HG03432 (cell line): ENCODE measurements at regions not wholly inside any gene's neighbourhood (a gene's known extent, or its start where the extent isn't known, plus 50 kb on each side); places are given as distances from the start of the nearest gene placed in this dataset.
"Not testable (repeated sequence)": the region's sequence is repeated elsewhere in the genome, so short reads cannot be mapped to it uniquely, and the experiment has no call there.

Experiments
- ATAC-seq: cut with Tn5 transposase; IDR thresholded peaks from one replicate; pipeline ENCODE4 v1.9.1; 2021; ENCODE audit warnings: mild to moderate bottlenecking, moderate library complexity; ENCODE audit not compliant: unreplicated experiment

DNA sequence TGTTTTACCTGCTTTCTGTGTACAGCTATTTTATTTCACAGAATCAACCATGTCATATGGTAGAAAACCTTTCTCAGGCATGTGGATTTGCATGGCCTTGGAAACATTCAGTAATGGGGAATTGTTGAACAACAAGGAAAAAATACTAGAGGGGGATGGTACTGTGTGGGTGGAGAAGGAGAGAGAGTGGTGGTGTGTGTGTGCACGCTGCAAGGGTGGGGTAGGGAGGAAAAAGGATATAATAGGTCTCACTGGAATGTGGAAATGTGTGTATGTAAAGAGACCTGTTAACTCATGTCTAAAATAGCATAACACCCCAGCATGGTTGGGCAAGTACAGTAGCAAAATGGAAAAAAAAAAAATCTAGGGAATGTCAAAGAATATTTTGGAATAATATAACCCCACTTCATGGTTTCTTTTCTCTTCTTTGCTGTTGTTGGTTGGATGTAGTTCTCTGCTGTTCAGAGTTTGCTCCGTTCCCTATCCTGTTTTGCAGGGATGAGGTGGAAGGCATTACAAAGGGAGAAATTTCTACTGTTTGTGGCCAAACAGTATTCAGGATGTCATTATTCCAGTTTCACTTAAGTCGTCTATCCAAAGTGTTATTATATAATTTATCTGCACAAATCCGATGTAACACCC is 93.9 kb upstream of the CITED2 start:
- ATAC-seq = no peak

DNA sequence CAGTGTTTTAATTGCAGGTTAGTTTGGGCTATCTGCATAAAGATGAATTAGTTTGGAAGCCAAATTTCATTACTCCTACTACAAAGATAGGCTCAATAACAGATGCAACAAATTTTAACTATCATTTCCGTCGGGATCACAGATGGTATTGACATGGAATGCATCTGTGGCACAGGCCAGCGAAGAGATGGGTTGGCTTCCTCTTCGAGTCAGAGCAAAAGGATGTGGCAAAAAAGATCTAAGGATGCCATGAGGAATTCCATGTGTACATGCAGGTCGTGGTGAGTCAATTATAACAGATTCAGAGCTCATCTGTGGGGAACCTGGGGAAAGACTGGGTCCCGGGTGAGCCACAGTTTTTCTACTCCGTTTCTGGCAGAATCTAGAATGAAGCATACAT is 83.0 kb upstream of the CITED2 start:
- no peak for ATAC-seq

- ATAC-seq = no peak
Observed at GRCh38 chr6:139452148-139452876, 77.9 kb upstream of the CITED2 start.

DNA sequence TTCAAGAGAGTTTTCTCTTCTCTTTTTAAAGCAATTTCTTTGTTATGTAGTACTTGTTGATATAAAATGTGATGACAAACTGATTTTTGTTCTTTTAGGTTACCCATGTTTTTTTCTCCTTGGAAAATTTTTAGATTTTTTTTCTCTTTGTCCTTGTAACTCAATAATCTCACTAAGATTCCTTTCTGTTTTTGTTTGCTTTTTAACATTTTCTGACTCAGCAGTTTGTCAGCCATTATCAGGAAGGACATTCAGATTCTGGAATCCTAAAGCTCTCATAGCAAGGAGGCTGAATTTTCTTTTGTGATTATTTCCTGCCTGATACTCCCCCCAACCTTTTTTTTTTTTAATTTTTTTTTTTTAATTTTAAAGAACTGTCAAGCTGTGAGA is 75.2 kb upstream of the CITED2 start:
- ATAC-seq = no peak

- ATAC-seq = no peak
Observed at GRCh38 chr6:139448998-139449610, 74.7 kb upstream of the CITED2 start.

- peak; percentile 92 for ATAC-seq
Observed at GRCh38 chr6:139448051-139448649, 73.7 kb upstream of the CITED2 start.

- no peak for ATAC-seq
Observed at GRCh38 chr6:139447656-139447975, 73.2 kb upstream of the CITED2 start.

GRCh38 chr6:139446768-139447655 is 72.6 kb upstream of the CITED2 start:
- no peak for ATAC-seq

DNA sequence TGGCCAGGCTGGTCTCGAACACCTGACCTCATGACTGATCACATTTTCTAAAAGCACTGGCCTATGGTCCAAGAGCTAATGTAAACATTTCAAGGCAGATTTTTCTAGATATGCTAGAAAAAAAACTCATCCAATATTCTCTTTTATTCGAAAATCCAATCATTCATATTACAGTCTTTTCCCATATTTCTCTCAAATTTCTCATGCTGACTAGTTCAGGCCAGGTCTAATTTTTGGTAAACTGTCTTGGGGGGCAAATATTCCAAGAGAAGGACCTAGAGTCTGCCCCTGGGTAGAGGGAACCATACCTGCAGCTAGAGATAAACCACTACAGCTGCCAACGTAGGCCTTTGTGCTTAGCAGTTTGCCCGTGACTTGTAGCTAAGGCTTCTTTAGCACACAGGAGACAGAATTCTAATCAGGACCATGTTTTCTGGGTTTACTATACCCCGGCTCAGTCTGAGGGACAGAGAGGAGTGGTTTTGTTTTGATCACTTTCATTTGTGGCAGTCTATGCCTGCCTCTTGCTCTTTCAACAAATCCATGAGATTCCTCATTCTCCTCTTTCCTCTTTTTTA is 71.8 kb upstream of the CITED2 start:
- ATAC-seq = no peak

- not testable (repeated sequence) for ATAC-seq
Observed at GRCh38 chr6:139444273-139444787, 69.9 kb upstream of the CITED2 start.

- ATAC-seq = no peak
Observed at GRCh38 chr6:139443231-139444112, 69.0 kb upstream of the CITED2 start.

DNA sequence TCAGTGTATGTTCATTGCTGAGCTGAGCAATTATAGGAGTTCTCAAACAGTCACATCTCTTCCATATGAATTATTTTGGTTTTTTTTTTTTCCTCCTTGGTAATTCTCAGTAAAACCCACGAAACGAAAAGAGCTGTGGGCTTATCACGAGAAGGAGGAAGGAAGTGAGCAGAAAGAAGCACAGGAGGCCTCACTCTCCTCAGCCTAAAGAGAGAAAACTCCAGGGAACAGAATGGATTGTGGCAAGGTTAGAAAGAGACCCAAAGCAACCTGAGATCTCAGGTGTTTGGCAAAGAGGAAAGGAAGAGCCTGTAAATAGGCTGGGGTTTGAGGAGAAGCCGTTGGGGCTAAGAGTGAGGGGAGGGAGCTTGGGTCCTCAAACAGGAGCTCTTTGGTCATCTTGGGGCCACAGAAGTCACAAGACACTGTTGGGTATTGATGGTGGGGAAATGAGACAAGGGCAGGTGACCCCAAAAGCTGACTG is 67.8 kb upstream of the CITED2 start:
- no peak for ATAC-seq

GRCh38 chr6:139439349-139439748 is 64.9 kb upstream of the CITED2 start:
- ATAC-seq = no peak

GRCh38 chr6:139438775-139439174 is 64.3 kb upstream of the CITED2 start:
- ATAC-seq = no peak

DNA sequence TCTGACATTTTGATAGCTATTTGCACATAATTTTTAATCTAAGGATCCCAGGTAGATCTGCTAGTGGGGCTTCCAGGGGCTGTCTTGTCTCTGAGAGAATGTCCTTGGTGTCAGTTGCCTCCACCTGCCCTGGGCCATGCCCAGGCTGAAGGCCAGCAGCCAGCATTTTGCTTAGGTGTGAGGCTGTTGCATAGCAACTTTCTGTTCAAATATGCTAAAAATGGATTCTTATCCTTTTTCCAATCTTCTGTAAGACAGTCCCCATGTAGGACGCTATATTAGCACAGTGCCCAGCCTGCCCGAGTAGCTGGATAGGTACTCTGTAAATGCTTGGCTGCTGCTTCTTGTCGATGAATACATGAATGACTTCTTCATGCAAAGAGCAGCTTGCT is 62.5 kb upstream of the CITED2 start:
- no peak for ATAC-seq

DNA sequence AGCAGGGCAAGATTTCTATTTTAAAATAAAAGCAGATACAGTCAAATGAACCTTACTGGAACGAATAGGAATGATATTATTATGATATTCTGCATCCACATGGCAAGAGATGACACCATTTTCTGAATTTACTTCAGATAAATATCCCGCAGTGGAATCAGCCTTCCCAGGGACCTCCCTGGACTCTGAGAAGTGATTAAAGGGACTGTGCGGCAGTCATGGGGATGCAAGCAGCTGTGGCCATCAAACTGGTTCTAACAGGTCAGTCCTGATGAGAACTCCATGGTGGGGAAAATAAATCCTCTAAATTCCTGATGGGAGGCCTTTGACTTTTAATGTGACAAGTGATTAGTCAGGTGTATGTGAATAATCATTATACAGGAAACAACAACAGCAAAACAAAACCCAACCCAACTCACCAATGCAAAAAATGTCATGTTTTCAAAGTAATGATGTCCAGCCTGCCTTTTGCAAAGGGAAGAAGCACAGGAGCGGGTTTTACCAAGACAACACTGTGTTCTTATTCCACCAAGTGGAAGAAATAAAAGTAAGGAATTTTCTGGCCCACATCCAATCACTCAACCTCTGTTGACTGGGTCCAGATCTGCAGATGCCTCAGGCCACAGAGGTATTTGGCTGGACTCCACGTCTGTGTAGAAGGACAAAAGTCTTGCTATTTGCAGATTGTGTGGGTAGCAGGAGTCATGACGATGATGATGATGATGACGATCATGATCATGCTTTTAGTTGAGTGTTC is 61.9 kb upstream of the CITED2 start:
- no peak for ATAC-seq

DNA sequence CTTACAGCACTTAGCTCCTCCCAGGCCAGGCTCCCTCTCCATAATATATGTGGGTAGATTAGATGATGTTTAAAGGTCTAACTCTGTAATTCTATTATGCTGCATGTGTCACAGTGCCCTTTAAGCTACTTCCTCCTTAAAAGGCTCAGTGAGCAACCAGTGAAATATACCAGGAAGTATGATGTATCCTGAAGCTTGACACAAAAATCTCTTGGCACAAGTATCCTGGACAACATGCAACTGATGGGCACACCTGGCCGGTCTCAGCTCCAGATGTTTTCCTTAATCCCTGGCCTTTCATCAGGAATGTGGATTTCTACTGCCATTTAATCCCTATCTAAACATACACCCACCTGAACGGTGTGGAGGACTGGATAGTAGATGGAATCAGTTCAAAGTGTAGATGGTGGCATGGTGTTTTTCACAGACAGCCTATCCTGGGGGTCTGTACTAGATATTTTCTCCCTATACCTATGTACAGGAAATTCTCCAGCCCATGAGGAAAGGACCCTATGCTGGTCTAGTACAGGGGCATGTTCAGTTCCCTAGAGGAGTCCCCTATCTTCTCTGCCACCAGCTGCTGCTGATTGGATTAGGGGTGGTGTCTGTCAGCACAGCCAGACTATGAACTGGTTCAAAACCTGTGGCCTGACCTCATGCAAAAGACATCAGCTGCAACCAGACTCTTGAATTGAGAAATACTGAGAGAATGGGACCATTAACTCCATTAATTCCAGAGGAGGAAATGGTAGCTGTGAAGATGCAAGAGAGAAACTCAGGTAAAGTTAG is 59.4 kb upstream of the CITED2 start:
- no peak for ATAC-seq

- ATAC-seq = no peak
Observed at GRCh38 chr6:139431602-139431956, 57.1 kb upstream of the CITED2 start.
